DMS53 (cell line): ENCODE measurements at regions not wholly inside any gene's neighbourhood (a gene's known extent, or its start where the extent isn't known, plus 50 kb on each side); places are given as distances from the start of the nearest gene placed in this dataset.

Experiments
- DNase-seq: peaks from one replicate; lab custom pipeline; 2025; lab: John Stamatoyannopoulos, UW

DNA sequence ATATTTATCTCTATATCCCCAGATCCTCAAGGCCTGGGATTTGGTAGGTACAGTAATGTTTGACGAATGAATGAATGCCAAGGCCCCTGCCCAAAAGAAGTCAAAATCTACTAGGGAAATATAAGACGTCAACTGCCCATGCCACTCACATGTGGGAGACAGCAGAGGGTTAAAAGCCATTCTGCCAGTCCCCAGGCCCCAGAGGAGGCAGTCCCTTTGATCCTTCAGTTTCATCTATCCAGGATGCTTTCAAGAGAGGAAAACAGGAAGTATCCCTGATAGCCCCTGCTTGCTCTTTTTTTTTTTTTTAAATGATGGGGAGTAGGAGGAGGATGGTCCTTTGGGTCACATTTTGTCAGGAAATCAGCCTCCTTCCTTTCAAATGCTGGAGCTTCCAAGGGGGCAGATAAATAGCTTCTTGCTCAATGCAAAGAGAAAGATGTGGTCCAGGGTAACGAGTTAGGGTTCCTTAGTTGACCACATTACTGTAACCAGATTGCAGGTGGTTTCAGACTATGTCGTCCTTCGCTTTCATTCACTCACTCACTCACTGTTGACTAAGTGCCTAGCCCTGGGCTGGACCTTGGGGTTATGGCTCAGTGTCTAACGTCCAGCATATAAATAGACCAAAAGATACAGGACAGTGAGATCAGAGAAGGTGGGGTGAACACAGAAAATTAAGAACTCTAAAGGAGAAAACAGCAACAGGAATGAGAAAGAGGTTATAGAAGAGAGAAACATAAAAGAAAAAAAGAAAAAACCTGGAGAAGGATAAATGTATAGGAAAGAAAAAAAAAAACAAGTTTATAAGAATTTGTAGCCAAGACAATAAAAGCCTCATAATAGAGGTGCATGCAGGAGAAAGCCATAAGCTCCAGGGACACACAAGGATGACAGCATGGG, 64.6 kb upstream of the PIM1 start:
- DNase-seq: peak; percentile 67

DNA sequence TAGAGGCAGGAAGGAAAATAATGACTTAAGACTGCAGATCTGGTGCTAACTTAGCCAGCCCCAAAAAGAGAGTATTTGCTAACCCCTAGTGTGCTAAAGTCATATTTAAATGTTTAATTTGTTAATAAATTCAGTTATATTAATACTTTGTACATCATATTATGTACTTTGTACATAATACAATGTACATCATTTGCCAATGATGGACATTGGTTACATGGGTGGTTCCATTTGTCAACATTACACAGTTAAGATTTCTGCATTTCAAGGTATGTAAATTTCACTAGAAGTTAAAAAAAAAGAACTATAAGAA, 63.9 kb upstream of the PIM1 start:
- no peak for DNase-seq

DNA sequence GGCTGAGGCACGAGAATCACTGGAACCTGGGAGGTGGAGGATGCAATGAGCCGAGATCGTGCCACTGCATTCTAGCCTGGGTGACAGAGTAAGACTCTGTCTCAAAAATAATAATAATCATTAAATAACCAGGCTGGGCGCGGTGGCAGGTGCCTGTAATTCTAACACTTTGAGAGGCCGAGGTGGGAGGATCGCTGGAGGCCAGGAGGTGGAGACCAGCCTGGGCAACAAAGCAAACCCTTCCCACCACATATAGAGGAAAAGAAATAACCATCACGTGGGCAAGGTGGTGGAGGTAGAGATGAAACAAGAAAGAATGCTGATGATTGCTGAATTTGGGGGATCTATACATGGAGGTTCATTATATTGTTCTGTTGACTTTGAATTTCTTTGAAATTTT, 63.4 kb upstream of the PIM1 start:
- no peak for DNase-seq

DNA sequence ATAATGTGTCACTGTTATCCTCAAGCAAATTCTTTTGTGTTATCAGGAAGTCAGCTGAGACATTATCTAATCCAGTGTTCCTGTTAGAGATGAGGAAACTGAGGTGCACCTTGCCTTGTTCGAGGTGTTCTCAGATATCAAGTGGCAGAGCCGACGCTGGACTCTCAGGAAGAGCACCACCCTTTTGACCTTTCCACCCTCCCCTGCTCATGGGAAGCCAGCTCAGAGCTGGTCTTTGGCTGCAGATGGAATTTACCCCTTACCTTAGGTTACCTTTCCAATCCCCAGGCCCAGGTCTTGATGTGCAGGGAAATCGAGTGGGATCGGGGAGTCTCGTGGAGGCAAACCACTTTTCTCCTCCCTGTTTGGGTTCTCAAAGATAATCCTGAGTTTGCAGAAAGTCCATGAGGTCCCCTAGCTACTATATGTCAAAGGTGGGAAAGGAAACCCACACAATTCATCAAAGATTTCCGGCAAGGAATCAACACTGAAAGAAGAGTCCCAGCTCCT, 62.9 kb upstream of the PIM1 start:
- no peak for DNase-seq

DNA sequence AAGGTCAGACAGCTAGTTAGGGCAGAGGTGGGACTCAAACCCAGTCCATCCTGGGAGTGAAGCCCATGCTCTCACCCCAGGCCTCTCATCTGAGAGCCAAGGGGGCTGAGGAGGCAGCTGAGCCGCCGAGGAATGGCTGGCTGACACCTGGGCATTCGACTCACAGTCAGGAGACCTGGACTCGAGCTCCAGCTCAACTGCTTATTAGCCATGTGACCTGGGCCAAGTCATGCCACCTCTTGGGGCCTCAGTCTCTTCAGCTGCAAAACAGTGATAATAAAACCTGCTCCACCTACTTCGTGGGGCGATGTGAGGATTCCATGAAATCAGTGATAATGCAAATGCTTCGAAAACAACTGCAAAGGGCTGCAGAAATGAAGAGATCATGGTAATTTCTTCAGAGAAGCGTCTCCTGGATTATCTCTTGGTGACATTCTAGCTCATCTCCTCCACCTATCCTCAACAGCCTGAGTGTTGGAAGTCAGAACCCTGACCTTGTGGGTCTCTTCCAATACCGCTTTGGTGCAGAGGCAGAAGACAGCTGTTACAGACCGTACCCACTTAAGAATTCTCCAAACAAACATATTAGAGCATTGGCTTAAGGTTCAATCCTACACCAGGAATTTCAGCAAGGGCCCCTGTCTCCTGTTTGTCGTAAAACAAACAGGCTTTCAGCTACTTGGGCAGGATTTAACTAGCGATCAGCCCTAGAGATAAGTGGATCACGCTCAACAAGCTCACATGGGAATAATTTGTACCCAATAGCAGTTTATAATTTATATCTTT, 60.0 kb upstream of the PIM1 start:
- peak; percentile 10 for DNase-seq

DNA sequence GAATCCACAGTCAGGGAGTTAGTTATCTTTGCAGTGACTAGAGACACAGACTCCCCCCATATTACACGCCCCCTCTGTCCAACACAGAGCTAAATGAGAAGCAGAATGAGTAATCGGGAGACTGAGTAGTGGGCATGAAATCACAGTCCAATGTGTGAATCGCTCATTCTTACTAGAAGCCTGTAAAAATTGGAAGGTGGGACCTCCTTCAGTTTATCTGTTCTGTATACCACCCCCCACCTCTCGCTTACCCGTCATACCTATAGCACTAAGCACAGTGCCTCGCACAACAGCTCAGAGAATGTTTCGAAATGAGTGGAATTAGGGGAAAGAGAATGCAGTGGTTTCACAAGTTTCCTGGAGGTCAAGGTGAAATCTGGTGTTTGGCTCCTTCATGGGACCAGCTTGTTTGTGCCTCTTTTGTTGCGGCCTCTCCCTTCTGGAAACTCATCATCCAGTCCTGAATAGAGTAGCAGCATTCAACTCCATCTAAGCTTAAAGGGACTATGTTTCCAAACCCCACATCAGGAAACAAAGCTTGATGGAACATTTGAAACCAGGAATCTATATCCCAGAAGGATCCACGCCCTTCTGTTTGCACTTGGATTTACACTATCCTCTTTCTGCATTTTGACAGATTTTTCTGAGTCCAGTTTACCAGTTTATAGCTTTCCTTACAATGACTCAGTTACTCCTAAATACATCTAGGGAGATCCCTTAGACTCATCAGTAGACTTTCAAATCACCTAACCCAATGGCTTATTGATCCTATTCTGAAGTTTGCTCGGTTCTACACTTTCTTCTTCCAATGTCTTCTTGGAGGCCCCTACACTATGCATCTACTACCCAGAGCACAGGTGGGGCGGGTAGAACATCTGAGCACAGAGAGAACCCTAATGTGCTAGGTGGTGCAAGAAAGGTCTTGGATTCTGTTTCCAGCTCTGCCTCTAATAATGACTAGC, 59.2 kb upstream of the PIM1 start:
- no peak for DNase-seq

DNA sequence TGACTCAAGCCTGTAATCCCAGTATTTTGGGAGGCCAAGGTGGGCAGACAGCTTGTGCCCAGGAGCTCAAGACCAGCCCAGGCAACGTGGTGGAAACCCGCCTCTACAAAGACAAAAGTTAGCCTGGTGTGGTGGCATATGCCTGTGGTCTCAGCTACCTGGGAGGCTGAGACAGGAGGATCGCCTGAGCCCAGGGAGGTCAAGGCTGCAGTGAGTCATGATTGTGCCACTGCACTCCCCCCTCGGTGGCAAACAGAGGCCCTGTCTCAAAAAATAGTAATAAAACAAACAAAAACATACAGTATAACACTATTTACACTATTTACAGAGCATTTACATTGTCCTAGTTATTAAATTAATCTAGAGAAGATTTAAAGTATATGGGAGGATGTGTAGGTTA, 56.0 kb upstream of the PIM1 start:
- no peak for DNase-seq

DNA sequence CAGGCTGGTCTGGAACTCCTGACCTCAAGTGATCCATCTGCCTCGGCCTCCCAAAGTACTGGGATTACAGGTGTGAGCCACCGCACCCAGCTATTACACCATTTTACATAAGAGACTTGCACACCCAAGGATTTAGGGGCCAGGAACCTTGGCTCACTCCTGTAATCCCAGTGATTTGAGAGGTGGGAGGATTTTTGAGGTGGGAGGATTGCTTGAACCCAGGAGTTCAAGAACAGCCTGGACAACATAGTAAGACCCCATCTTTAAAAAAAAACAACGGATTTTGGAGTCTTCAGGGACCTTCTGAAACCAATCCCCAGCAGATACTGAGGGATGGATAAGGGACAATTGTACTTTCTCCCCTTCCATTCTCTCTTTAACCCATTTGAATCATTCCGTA, 55.3 kb upstream of the PIM1 start:
- no peak for DNase-seq

DNA sequence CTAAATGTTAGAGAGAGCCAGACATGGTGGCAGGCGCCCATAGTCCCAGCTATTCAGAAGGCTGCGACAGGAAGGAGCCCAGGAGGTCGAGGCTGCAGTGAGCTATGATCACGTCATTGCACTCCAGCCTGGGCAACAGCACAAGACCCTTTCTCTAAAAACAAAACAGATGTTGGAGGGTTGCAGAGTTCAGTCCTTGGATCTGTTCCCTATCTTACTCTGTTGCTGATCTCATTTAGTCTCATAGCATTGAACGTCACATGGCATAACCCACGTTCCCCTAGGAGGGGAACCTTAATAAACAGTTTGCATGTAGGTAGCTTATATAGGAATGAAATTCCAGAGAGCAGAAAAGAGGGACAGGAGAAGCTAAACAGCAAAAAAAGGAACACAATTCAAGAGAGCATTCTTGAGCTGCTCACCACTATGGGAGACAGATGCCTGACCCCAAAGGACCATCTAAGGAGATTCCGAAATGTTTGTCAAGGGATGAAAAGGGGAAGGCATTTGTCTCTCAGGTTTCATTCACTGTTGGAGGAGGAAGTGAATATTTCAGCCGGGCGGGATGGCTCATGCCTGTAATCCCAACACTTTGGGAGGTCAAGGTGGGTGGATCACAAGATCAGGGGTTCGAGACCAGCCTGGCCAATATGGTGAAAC, 54.6 kb upstream of the PIM1 start:
- no peak for DNase-seq

DNA sequence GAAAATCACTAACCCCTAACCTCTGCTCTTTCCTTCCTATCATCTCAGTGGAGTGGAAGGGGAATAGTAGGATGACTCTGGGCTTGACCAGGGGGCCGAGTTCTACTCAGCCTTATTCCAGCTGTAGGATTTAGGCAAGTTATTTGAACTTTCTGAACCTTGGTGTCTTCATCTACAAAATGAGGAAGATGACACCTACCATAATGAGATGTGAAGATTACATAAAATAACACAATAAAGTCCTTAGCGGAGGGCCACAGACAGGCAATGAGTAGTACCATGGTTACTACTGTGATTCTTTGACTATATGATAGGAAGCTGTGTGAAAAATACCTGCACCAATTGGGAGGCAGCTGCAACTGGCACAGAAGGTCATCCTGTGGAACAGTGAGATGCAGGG, 53.6 kb upstream of the PIM1 start:
- no peak for DNase-seq

DNA sequence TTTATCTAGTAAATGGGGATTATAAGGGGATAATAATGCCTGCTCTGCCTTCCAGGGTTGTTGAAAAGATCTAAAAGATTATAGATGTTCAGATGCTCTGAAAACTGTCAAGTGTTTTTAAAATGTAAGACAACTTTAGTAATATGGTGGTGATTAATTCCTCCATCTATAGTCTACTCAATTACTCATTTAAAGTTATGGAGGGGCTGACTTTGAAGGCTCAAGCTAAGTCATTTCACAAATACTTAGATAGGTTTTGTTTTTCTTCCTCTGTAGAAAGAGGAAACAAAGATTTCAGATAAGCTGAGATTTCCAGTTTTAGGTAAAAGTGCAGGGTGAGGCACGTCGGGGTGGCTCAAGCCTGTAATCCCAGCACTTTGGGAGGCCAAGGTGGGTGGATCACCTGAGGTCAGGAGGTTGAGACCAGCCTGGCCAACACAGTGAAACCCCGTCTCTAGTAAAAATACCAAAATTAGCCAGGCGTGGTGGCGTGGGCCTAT, 50.5 kb upstream of the PIM1 start:
- no peak for DNase-seq
